ENCODE measurements at regions not wholly inside any gene's neighbourhood (a gene's known extent, or its start where the extent isn't known, plus 50 kb on each side); places are given as distances from the start of the nearest gene placed in this dataset.

- no peak for DNase-seq
- in situ Hi-C loops (cut with MboI; ENCODE audit: low pct_unique_long_range_greater_than_20kb, low sequenced_read_pairs), result no loop called here
Measured at GRCh38 chr1:55334160-55334559, 119.0 kb upstream of the USP24 start.

- in situ Hi-C loops (cut with MboI; ENCODE audit: low pct_unique_long_range_greater_than_20kb, low sequenced_read_pairs), result no loop called here
- DNase-seq, result no peak
Measured at GRCh38 chr1:55333461-55333860, 118.3 kb upstream of the USP24 start.

GRCh38 chr1:55331351-55331750 is 116.2 kb upstream of the USP24 start:
- in situ Hi-C loops (cut with MboI; ENCODE audit: low pct_unique_long_range_greater_than_20kb, low sequenced_read_pairs), result no loop called here
- no peak for DNase-seq

- in situ Hi-C loops (cut with MboI; ENCODE audit: low pct_unique_long_range_greater_than_20kb, low sequenced_read_pairs), result no loop called here
- DNase-seq, result no peak
Measured at GRCh38 chr1:55329808-55330432, 114.8 kb upstream of the USP24 start.

- in situ Hi-C loops (cut with MboI; ENCODE audit: low pct_unique_long_range_greater_than_20kb, low sequenced_read_pairs), result no loop called here
- DNase-seq, result no peak
Measured at GRCh38 chr1:55329091-55329490, 113.9 kb upstream of the USP24 start.

- DNase-seq, result no peak
- in situ Hi-C loops (cut with MboI; ENCODE audit: low pct_unique_long_range_greater_than_20kb, low sequenced_read_pairs), result no loop called here
Measured at GRCh38 chr1:55326496-55327243, 111.5 kb upstream of the USP24 start.

GRCh38 chr1:55323760-55324159 is 108.6 kb upstream of the USP24 start:
- DNase-seq, result no peak
- in situ Hi-C loops (cut with MboI; ENCODE audit: low pct_unique_long_range_greater_than_20kb, low sequenced_read_pairs), result no loop called here

GRCh38 chr1:55322842-55323241 is 107.7 kb upstream of the USP24 start:
- DNase-seq, result no peak
- in situ Hi-C loops (cut with MboI; ENCODE audit: low pct_unique_long_range_greater_than_20kb, low sequenced_read_pairs), result no loop called here

GRCh38 chr1:55321942-55322341 is 106.8 kb upstream of the USP24 start:
- in situ Hi-C loops (cut with MboI; ENCODE audit: low pct_unique_long_range_greater_than_20kb, low sequenced_read_pairs), result no loop called here
- DNase-seq, result no peak

- in situ Hi-C loops (cut with MboI; ENCODE audit: low pct_unique_long_range_greater_than_20kb, low sequenced_read_pairs), result no loop called here
- no peak for DNase-seq
Measured at GRCh38 chr1:55320891-55321290, 105.7 kb upstream of the USP24 start.

- DNase-seq, result no peak
- in situ Hi-C loops (cut with MboI; ENCODE audit: low pct_unique_long_range_greater_than_20kb, low sequenced_read_pairs), result no loop called here
Measured at GRCh38 chr1:55318116-55318817, 103.1 kb upstream of the USP24 start.

GRCh38 chr1:55317673-55318072 is 102.5 kb upstream of the USP24 start:
- DNase-seq, result no peak
- in situ Hi-C loops (cut with MboI; ENCODE audit: low pct_unique_long_range_greater_than_20kb, low sequenced_read_pairs), result no loop called here

GRCh38 chr1:55316947-55317662 is 101.9 kb upstream of the USP24 start:
- no peak for DNase-seq
- in situ Hi-C loops (cut with MboI; ENCODE audit: low pct_unique_long_range_greater_than_20kb, low sequenced_read_pairs), result no loop called here

GRCh38 chr1:55316502-55316901 is 101.3 kb upstream of the USP24 start:
- in situ Hi-C loops (cut with MboI; ENCODE audit: low pct_unique_long_range_greater_than_20kb, low sequenced_read_pairs), result no loop called here
- no peak for DNase-seq

GRCh38 chr1:55315552-55315951 is 100.4 kb upstream of the USP24 start:
- DNase-seq, result no peak
- in situ Hi-C loops (cut with MboI; ENCODE audit: low pct_unique_long_range_greater_than_20kb, low sequenced_read_pairs), result no loop called here

GRCh38 chr1:55314740-55315139 is 99.6 kb upstream of the USP24 start:
- in situ Hi-C loops (cut with MboI; ENCODE audit: low pct_unique_long_range_greater_than_20kb, low sequenced_read_pairs), result no loop called here
- DNase-seq, result no peak

- DNase-seq, result no peak
- in situ Hi-C loops (cut with MboI; ENCODE audit: low pct_unique_long_range_greater_than_20kb, low sequenced_read_pairs), result no loop called here
Measured at GRCh38 chr1:55313903-55314302, 98.7 kb upstream of the USP24 start.

- in situ Hi-C loops (cut with MboI; ENCODE audit: low pct_unique_long_range_greater_than_20kb, low sequenced_read_pairs), result no loop called here
Measured at GRCh38 chr1:55311979-55312378, 96.8 kb upstream of the USP24 start.

GRCh38 chr1:55311057-55311641 is 96.0 kb upstream of the USP24 start:
- in situ Hi-C loops (cut with MboI; ENCODE audit: low pct_unique_long_range_greater_than_20kb, low sequenced_read_pairs), result no loop called here
- DNase-seq, result no peak

More at GRCh38 chr1:55311979-55312378, 96.8 kb upstream of the USP24 start:
- DNase-seq, result no peak
